Stomach (tissue), 4 donors: ENCODE measurements at regions not wholly inside any gene's neighbourhood (a gene's known extent, or its start where the extent isn't known, plus 50 kb on each side); places are given as distances from the start of the nearest gene placed in this dataset.

Experiments used
- EP300 ChIP-seq: sonication (generic); formaldehyde crosslinking; IDR thresholded peaks from one replicate; pipeline ENCODE4 v1.6.1; 2017; ENCODE audit warnings: antibody characterized with exemption
- POLR2A ChIP-seq, 4 donors: fragments of 450-650 bp; IDR thresholded peaks; one replicate each; pipeline ENCODE4 v1.6.1; 2016; ENCODE audit warnings: antibody characterized with exemption in 4 of 4, control low read depth in 2 of 4, mild to moderate bottlenecking in 1 of 4, moderate library complexity in 1 of 4
- POLR2AphosphoS5 ChIP-seq, 3 donors: sonication (generic); formaldehyde crosslinking; IDR thresholded peaks; one replicate each; pipeline ENCODE4 v1.6.1; 2016; ENCODE audit warnings: antibody characterized with exemption in 3 of 3
- TF ChIP-seq, protein P1 (sequence below), 7 experiments: fragments of 450-650 bp in 4 of 7; fragments of 200-600 bp in 3 of 7; sonication (generic) in 3 of 7; IDR thresholded peaks; one replicate each; pipeline ENCODE4 v1.5.1; 2016 to 2019; ENCODE audit warnings: antibody characterized with exemption in 7 of 7, control low read depth in 2 of 7, mild to moderate bottlenecking in 1 of 7

DNA sequence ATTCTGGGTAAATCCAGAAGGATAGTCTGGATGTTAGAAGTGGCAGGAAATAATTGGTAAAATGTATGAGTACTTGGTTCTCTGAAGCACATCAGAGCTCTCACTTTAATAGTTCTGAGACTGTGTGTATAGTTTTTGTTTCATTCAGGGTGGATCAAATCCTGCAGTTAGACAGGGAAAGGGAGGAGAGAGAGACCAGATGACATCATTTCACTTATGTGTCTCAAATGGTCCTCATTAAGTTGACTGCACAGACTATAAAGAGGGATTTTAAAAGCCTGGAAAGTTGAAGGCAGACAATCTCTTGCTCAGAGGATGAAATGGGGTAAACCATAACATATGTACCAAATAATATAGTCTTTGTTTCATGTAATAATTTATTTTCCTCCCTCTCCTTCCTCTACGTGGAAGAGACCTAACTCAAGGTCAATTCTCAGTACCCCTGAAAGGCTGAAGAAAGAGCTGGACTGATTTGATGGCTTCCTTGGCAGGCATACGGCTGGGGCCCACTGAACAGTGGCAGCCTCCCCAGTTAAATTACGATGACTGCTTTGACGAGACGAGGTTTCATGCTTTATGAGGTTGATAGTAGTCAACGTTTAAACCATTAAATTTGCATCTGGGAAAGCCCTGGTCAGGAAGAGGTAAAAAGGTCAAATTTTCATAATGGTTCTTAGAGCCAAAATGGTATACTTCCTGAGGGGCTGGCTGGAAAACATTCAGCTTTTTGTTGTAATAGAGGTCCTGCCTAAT lies 395.1 kb upstream of the RPS23 start:
- TF ChIP-seq, protein P1, sequence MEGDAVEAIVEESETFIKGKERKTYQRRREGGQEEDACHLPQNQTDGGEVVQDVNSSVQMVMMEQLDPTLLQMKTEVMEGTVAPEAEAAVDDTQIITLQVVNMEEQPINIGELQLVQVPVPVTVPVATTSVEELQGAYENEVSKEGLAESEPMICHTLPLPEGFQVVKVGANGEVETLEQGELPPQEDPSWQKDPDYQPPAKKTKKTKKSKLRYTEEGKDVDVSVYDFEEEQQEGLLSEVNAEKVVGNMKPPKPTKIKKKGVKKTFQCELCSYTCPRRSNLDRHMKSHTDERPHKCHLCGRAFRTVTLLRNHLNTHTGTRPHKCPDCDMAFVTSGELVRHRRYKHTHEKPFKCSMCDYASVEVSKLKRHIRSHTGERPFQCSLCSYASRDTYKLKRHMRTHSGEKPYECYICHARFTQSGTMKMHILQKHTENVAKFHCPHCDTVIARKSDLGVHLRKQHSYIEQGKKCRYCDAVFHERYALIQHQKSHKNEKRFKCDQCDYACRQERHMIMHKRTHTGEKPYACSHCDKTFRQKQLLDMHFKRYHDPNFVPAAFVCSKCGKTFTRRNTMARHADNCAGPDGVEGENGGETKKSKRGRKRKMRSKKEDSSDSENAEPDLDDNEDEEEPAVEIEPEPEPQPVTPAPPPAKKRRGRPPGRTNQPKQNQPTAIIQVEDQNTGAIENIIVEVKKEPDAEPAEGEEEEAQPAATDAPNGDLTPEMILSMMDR (IDR thresholded peaks at IDR 0.05), result no peak
- TF ChIP-seq EP300 (no peak), POLR2A (IDR thresholded peaks at IDR 0.05) (no peak), POLR2AphosphoS5 (IDR thresholded peaks at IDR 0.05) (no peak)
